ENCODE measurements at regions not wholly inside any gene's neighbourhood (a gene's known extent, or its start where the extent isn't known, plus 50 kb on each side); places are given as distances from the start of the nearest gene placed in this dataset.
"Not testable (repeated sequence)": the region's sequence is repeated elsewhere in the genome, so short reads cannot be mapped to it uniquely, and the experiment has no call there.

- no peaks in the 10 kb centered on the region for H3K4me1 ChIP-seq
- H3K4me3 ChIP-seq = no peak overlapping the region
- ATAC-seq = no peak
- TF ChIP-seq CTCF (IDR thresholded peaks at IDR 0.05) (no peak), POLR2A (IDR thresholded peaks at IDR 0.05) (no peak)
- no peaks in the 10 kb centered on the region for H3K9me3 ChIP-seq
- peaks cover 0 to 5% of the 10 kb centered on the region in 2 donors for H3K27me3 ChIP-seq
- 41% methylated on average over 2 of the region's 2 CpGs for WGBS (ENCODE audit: insufficient coverage, low coverage, low lambda C conversion rate, missing lambda C conversion rate)
- no peak overlapping the region for H3K27ac ChIP-seq
- no peak for DNase-seq
- intact Hi-C loops (cut with DNase I) = no loop called here
- no peaks in the 10 kb centered on the region for H3K36me3 ChIP-seq
These were observed 118.6 kb upstream of the SKOR2 start for GRCh38 chr18:47370052-47370451.

DNA sequence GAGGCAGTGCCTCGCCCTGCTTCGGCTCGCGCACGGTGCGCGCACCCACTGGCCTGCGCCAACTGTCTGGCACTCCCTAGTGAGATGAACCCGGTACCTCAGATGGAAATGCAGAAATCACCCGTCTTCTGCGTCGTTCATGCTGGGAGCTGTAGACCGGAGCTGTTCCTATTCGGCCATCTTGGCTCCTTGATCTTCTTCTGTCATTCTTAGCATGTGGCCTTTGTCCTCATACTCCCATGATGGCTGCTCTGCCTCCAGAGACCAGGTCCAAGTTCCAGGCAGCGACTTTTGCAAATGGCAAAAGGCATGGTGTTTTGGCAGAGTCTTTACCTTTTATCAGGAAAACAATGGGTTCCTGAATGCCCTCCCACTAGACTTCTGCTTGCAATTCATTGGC is 102.6 kb upstream of the SKOR2 start:
- DNase-seq, H3K27me3 ChIP-seq: not testable (repeated sequence)

DNA sequence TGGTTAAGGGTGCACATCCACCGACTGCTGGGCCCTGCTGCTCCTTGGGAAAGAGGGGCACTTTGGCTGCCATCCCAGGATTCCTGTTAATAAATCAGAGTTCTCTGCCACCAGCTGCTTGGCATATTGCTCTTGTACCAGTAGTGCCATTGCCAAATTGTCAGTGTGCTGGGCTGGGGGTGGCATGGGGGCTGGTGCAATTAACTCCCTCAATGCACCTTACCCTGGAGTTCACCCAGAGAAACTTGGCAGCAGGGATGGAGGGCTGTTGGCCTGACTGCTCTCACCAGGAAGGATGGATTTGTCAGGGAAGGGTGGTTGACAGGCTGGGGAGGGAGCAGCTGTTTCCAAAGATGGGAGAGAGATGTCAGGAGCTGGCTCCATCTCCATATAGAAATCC is 94.6 kb upstream of the SKOR2 start:
- Histone ChIP-seq H3K27ac (no peak overlapping the region), H3K9me3 (no peaks in the 10 kb centered on the region), H3K4me1 (no peaks in the 10 kb centered on the region), H3K36me3 (no peaks in the 10 kb centered on the region), H3K4me3 (no peak overlapping the region), H3K27me3 (no peaks in the 10 kb centered on the region)
- ATAC-seq (no peak), DNase-seq (no peak)
- WGBS (ENCODE audit: insufficient coverage, low coverage, low lambda C conversion rate, missing lambda C conversion rate) = 100% methylated on average over 1 of the region's 1 CpG
- TF ChIP-seq POLR2A (IDR thresholded peaks at IDR 0.05) (no peak), CTCF (IDR thresholded peaks at IDR 0.05) (no peak)
- intact Hi-C loops (cut with DNase I) = no loop called here

More for the DNA sequence above, 102.6 kb upstream of the SKOR2 start:
- H3K4me1 ChIP-seq; H3K4me3 ChIP-seq; H3K9me3 ChIP-seq; intact Hi-C loops (cut with DNase I); ATAC-seq; H3K27ac ChIP-seq; H3K36me3 ChIP-seq: not testable (repeated sequence)
- 78% methylated on average over 6 of the region's 15 CpGs for WGBS (ENCODE audit: insufficient coverage, low coverage, low lambda C conversion rate, missing lambda C conversion rate)

DNA sequence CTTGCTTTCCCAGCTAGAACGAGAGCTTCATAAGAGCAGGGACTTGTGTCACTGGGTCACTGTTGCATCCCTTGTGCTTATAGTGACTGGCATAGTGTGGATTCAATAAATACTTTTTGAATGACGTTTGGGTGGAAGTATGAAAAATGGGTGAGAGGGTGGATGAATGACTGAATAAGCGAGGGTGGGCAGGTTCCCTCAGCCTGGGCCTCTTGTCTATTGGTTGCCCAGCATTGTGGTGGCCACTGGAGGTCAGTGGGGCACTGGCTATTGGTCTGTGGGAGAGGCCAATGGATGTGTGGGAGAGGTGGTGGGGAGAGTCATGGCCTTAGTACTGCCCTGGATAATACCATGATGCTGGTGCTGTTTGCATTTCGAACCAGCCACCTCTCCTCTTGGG is 93.8 kb upstream of the SKOR2 start:
- no peak overlapping the region for H3K27ac ChIP-seq
- no peaks in the 10 kb centered on the region for H3K27me3 ChIP-seq
- no peaks in the 10 kb centered on the region for H3K9me3 ChIP-seq
- DNase-seq = no peak
- H3K4me3 ChIP-seq = no peak overlapping the region
- TF ChIP-seq POLR2A (IDR thresholded peaks at IDR 0.05) = no peak
- TF ChIP-seq CTCF (IDR thresholded peaks at IDR 0.05) = no peak
- WGBS (ENCODE audit: insufficient coverage, low coverage, low lambda C conversion rate, missing lambda C conversion rate) = 34% methylated on average over 4 of the region's 4 CpGs
- no peaks in the 10 kb centered on the region for H3K4me1 ChIP-seq
- intact Hi-C loops (cut with DNase I) = no loop called here
- no peaks in the 10 kb centered on the region for H3K36me3 ChIP-seq
- ATAC-seq = no peak

DNA sequence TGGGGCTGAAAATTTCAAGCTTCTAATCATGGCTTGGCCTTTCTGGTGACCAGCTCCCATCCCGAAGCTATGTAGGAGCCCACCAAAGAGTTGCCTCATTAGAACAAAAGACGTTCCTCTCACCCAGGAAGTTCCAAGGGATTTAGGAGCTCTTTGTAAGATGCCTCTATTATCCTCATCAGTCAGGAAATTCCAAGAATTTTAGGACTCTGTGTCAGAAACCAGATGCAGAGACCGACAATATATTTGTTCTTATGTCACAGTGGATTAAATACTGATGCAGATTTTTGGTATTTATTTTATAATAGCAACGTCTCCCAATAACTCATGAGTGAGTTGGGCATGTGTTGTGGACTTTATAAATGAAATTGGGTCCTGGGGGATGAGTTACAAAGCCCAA is 91.8 kb upstream of the SKOR2 start:
- Histone ChIP-seq H3K4me3 (no peak overlapping the region), H3K9me3 (no peaks in the 10 kb centered on the region), H3K27ac (no peak overlapping the region), H3K27me3 (no peaks in the 10 kb centered on the region), H3K4me1 (no peaks in the 10 kb centered on the region), H3K36me3 (no peaks in the 10 kb centered on the region)
- 43% methylated on average over 4 of the region's 4 CpGs for WGBS (ENCODE audit: insufficient coverage, low coverage, low lambda C conversion rate, missing lambda C conversion rate)
- ATAC-seq (no peak), DNase-seq (no peak)
- intact Hi-C loops (cut with DNase I) = no loop called here
- no peak for TF ChIP-seq CTCF (IDR thresholded peaks at IDR 0.05)

Data from right lobe of liver (tissue), 6 donors.